GM18499 (cell line): ENCODE measurements at regions not wholly inside any gene's neighbourhood (a gene's known extent, or its start where the extent isn't known, plus 50 kb on each side); places are given as distances from the start of the nearest gene placed in this dataset.

Experiments
- ATAC-seq: cut with Tn5 transposase; IDR thresholded peaks from one replicate; pipeline ENCODE4 v1.9.1; 2021; ENCODE audit warnings: moderate number of reproducible peaks; ENCODE audit not compliant: insufficient read depth, unreplicated experiment

- ATAC-seq = no peak
These were observed 390.3 kb upstream of the MEF2C start for GRCh38 chr5:89273289-89273688.

DNA sequence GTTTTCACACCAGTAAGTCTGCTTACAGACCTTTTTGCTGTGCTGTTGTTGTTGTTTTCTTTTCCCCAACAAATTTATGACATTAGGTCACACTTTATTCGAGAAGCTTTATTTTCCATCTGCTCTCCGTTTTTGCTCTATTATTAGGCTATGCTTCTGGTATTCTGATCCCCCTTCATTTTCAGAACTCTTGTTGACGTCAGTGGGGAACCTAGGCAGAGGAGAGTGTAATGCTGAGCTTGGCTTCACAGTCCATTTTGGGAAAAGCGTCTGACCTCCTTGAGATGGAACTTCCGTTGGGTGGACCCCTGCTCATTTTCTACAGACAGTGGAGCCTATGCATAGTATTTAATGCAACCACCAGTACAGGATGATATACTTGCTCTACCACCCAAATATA lies 387.9 kb upstream of the MEF2C start:
- ATAC-seq = no peak

DNA sequence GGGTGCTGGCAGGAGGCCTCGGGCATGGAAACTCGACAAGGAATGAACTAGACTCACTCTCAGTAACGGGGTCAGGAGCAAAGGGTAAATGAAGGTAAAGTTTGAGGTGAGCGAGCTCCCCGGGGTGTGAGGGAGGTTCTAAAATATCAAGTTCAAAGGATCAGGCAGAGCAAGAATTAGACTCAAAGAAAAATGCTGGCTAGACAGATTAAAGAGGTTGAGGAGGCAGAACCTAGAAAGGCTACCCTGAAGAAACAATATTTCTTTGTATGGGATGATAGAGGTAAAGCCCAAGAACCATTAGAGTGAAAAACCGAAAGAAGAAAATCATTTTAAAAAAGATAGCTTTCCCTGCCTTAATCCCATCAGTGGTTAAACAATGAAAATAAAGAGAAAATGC lies 386.7 kb upstream of the MEF2C start:
- no peak for ATAC-seq

GRCh38 chr5:89268460-89268859 lies 385.5 kb upstream of the MEF2C start:
- no peak for ATAC-seq

DNA sequence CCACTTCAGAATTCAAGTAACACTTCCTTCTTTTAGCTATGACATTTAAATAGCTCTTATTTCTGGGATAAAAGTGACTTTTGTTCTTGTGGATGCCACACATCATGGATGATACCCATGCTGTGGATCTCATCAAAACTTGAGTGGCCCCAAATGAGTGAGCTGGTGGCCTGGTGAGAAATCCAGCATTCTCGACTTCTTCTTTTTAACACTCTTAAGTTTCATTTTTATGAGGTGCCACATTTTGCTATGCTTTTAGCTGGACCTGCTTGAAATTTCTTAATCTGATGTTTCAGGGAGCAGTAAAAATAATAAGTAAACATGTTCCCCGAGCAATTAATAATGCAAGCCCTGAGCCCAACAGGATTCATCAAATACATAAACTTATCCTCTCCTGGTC lies 384.8 kb upstream of the MEF2C start:
- ATAC-seq = no peak

- ATAC-seq = no peak
These were observed 382.7 kb upstream of the MEF2C start for GRCh38 chr5:89265511-89266179.

DNA sequence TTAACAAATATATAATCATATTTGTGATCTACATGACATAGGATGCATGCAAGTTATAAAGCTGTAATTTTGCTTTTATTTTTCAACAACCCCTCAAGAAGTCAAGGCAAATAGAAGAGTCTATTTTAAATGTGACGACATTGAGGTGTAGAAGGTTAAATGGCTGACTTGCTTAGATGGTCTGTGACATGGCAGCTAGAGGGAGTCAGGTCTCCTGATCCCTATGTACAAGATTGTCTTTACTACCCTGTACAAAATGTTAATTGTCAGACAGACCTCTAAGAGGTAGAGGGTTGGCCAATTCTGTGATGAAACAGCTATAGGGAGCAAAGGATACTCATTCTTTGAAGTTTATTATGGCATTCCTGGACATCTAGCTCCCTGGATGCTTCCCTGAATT lies 380.9 kb upstream of the MEF2C start:
- ATAC-seq = no peak

DNA sequence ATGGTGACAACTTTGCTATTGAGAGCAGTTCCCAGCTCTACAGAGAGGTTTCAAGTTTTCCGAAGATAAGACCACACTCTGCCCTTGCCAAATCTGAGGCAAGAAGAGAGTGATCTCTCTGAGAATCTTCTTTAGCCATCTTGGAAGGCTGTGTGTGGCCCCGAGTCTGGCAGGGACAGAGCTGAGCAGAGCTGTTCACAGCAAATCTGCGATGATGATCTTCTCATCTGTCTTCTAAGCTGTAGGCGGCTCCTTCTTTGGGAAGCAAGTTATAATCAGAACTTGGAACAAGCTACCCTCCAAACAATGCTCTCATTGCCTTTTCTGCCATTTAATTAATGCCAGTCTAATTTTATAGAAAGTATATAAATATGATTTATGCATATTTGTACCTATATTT lies 379.0 kb upstream of the MEF2C start:
- no peak for ATAC-seq

- no peak for ATAC-seq
These were observed 377.3 kb upstream of the MEF2C start for GRCh38 chr5:89260254-89260653.

- ATAC-seq = no peak
These were observed 373.0 kb upstream of the MEF2C start for GRCh38 chr5:89255845-89256463.

DNA sequence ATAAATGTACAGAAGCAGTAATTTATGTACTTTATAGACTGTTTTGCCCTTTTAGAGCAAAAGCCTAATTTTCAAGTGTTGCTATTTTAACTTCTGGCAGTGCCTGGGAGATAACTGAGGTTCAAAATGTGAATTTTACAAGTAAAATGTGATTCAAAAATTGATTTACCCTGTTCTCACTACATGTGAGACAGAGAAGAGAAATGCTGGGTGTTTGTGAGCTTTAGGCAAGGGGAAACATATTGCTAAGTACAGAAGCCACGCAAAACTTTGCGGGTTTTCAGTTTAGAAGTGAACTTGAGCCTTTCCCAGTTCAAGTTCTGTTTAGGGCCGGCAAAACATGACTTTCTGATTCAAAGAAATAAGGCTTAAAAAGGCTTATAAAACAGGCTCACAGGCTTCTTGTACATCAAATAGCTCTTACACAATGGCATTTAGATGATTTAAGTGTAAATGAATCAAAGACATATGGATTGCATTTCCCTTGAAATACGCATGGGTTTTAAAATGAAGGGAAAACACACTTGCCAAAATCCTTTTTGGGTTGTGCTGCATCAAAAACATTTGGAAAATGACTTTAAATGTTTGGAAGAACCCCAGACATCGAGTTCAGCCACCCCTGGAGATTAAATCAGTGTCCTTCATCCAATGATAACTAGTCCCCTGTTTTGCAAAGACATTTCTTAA lies 370.8 kb upstream of the MEF2C start:
- ATAC-seq = no peak

- ATAC-seq = no peak
These were observed 363.9 kb upstream of the MEF2C start for GRCh38 chr5:89246864-89247263.

DNA sequence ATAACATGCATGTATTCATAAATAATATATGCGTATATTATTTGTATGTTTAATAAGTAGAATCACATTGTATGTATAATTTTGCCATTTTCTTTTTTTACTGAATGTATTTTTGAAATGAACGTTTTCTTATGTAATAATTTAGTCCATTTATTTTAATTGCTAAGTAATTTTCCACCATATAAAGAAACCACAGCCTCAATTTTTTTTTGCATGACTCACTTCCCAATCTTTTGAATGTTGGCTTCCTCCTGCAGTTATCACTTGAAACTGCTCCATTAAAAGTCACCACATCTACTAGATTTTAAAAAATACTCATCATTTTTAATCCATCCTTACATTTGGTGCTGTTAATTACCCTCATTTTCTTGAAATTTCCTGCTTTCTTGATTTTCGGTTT lies 363.3 kb upstream of the MEF2C start:
- no peak for ATAC-seq

- no peak for ATAC-seq
These were observed 360.6 kb upstream of the MEF2C start for GRCh38 chr5:89243611-89244010.

DNA sequence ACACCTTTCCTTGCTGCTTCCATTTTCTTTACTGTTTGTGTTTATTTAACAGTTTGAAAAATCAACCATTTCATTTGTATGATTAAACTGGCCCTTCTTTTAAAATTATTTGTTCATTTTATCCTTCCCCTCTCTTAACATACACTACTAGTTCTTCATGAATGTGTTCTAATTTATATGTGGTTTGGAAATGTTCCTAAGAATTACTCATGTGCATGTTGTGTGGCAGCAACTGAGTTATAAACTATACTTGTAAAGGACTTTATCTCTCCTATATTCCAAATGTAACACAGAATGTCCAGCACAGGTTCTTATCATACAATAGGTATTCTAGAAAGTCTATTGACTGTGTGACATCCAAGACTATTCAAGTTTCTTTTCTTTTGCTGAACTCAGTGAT lies 358.2 kb upstream of the MEF2C start:
- no peak for ATAC-seq

GRCh38 chr5:89236900-89237299 lies 353.9 kb upstream of the MEF2C start:
- no peak for ATAC-seq

- ATAC-seq = no peak
These were observed 350.5 kb upstream of the MEF2C start for GRCh38 chr5:89233462-89233861.

- peak; percentile 86 for ATAC-seq
These were observed 349.2 kb upstream of the MEF2C start for GRCh38 chr5:89232139-89232603.

DNA sequence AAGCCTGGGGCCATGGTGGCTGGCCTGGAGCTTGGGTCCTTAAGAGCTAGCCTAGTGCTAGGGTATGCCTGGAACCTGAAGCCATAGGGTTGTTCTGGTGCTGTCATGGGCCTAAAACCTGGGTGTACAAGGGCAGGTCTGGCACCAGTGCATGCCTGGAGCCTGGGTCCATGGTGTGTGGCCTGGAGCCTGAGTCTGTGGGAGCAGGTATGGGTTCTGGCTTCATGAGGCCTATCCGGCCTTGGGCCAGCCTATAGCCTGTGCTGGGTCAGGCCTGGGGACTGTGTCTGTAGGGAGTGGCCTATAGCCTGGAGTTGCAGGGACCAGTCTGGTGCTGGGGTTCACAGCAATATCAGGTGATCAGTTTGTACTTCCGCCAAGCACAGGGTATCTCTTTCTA lies 347.2 kb upstream of the MEF2C start:
- ATAC-seq = no peak

- ATAC-seq = no peak
These were observed 346.5 kb upstream of the MEF2C start for GRCh38 chr5:89229331-89230070.

DNA sequence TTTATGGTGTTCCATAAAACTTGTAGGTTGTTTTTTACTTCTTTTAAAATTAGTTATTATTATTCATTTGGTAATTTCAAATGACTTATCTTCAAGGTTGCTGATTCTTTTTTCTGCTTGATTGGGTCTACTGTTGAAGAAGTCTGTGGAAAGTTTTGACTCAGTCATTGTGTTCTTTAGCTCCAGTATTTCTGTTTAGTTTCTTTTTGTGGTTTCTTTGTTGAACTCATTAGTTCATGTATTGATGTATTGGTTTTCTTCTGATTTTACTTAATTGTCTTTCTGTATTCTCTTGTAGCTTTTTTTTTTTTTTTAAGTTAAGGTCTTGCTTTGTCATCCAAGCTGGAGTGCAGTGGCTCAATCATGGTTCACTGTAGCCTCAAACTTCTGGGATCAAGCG lies 345.4 kb upstream of the MEF2C start:
- no peak for ATAC-seq
